ENCODE measurements at regions not wholly inside any gene's neighbourhood (a gene's known extent, or its start where the extent isn't known, plus 50 kb on each side); places are given as distances from the start of the nearest gene placed in this dataset.
"Not testable (repeated sequence)": the region's sequence is repeated elsewhere in the genome, so short reads cannot be mapped to it uniquely, and the experiment has no call there.

DNA sequence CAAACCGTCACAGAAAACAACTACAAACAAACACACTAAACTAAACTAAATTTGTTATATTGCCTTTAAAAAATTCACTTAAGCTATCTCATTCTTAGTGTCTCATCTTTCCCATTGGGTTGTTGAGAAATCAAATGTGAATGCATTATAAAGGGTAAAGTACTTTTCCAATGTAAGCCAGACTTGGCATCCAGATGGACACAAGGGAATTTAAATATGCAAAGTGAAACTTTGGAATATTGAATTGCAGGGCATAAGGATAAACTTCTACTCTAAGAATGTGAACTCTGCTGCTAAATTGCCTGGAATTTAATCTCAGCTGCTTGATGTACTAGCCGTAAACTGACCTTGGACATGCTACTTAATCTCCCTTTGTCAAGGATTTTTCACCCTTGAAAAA lies 1554.6 kb downstream of the CDH8 start:
- DNase-seq, result no peak

DNA sequence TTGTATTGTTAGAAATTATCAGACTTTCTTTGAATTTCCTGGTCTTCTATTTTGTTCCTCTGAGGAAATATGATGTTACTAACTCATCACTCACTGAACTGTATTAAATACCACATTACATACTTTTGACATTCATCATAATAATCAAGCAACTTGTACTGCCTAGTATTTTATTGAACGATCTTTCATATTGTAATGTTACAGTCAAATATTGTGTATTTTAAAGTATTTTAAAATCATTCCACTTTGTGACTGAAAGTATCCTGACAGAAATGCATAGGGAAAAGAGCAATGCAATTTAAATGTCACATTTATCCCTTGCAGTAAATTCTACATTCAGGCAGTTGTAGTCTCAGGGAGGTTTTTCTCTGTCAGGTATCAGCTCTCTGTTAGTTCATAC lies 1557.4 kb downstream of the CDH8 start:
- DNase-seq, result no peak

DNA sequence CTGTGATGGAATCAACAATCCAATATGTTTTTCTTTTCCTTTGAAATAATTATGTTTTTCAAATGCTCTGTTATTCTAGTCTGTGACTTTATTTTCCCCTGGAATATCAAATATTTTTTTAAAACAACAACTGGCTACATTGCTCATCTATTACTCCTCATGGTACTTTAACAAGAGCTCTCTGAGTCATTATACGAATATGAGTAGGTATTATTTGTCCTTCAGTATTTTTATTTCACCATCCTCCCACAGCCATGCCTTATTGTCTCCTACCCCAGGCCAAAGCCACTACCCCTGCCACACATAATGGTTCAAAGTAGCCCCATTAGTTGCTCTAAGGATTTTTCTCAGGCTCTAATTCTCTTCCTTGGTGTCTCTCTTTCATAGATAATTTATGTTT lies 1572.3 kb downstream of the CDH8 start:
- DNase-seq, result no peak

DNA sequence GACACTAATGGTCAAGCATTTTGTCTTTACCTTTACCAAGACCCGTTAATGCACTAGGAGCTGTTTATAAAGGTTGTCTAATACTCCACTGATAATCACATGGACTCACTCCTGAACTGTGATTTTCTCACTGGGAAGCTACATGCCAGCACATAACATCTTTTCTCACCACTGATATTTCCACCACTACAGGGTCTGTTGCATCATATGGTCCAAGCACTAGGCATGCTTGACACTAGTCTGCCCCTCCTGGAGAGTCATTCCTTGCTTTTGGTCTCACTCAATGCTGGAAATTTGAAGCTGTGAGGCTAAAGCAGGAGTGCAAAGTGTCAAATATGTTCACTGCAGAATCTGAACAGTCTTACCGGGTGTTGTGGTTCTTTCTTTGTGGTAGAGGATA lies 1576.8 kb downstream of the CDH8 start:
- DNase-seq, result no peak

DNA sequence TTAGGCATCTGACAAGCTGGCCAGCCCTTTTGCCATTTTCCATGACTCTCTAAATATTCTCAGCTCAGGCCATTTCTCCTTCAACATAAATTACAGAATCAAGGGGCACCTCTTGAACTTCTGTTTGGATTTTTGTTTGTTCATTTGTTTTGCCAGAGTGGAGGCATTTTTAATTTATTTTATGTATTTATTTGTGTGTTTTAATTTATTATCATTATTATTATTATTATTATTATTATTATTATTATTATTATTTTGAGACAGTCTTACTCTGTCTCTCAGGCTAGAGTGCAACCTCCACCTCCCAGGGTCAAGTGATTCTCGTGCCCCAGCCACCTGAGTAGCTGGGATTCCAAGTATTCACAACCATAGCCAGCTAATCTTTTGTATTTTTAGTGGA lies 1578.0 kb downstream of the CDH8 start:
- no peak for DNase-seq

DNA sequence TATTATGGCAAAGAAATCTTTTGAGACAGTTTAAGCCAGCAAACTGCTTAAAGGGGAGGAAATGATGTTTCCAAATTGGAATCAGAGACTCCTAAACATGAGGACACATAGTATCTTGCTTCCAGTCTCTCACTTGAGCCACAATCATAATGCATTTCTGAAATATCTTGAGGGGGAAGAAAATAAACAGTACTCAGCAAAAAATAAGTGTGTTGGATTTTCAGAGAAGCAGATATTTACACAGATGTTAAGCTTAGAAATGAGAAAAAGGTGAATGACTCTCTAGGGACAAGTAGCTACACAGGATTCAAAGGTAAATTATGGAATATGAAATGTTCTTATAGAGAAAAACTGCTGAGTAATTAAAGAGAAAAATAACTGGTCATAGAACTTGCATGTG lies 1583.6 kb downstream of the CDH8 start:
- no peak for DNase-seq

DNA sequence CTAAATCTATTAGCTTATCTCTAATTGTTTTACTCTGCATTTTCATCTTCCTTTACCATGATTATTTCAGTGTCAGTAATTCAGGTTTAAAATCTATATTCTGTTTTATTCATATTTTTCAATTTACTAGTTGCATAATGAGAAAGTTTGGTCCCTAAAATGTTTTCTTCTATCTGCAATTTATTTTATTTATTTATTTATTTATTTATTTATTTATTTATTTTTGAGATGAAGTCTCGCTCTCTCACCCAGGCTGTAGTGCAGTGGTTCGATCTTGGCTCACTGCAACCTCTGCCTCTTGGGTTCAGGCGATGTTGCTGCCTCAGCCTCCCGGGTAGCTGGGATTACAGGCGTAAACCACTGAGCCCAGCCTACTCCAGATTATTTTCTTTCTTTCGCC lies 1597.3 kb downstream of the CDH8 start:
- DNase-seq, result no peak

DNA sequence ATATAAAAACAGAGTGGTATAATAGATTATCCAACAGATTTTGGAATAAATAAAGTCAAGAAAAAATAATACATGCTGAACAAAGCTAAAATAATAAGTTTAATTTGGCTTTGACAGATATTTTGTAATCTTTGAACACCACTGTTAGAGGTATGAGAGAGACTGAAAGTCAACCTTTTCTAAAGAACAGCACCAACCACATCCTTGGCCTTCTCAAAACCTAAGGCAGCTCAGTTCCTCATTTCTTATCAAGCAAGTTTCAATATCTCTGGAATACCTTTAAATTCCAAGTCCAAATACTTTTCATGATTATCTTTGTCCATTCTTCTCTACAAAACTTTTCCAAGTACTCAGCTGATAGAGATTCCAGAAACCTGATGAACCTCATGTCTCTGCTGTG lies 1603.8 kb downstream of the CDH8 start:
- DNase-seq, result no peak

DNA sequence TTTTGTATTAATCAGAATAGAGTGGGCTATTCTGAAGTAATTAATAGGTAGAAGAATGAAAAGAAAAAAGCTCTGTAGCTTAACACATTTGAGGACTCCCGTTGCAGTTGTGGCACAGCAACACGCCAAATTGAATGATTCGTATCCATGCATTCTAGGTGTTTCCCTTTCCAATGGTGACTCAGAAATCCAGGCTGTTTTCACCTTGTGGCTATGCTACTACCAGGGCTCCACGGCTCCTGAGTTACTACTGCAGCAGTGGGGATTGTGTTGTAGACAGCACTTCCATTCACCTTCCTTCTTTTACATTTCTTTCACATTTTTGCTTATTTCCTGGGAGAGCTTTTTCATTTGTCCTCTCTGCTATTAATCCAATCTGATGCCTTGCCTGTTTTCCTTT lies 1616.4 kb downstream of the CDH8 start:
- DNase-seq, result no peak

DNA sequence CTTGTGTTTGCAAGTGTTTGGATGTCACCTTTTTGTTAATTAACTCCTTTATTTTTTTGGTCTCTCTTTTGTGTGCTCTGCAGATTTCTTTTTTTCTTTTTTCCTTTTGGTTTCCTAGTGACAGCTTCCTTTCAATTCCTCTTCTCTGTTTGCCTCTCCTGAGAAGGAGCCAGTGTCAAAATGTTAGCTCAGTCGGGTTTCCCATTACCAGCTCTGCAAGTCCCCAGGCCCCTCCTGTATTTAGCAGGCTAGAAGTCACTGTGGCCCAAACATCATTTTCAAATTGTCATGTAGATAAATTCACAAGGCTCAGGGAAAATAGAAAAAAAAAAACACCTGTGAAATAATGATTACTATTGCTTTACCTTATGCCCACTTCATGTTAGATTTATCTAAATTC lies 1621.6 kb downstream of the CDH8 start:
- DNase-seq, result no peak

DNA sequence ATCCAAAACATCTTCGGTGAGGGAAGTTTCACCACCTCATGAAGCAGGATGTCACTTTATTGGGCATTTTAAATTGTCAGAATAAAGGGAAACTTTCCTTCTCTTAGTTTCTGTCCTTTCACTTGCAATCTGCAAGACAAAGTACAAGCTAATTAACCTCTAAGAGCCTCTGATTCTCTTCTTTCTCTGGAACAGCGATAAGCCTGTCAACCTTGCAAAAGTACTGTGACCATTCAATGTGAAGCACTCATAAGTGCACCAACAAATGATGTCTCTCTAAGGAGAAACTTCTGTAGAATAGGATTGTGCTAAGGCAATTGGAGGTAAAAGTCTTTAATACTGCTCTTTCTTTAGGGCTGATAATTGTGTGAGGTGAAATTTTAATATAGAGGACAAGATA lies 1622.3 kb downstream of the CDH8 start:
- no peak for DNase-seq

DNA sequence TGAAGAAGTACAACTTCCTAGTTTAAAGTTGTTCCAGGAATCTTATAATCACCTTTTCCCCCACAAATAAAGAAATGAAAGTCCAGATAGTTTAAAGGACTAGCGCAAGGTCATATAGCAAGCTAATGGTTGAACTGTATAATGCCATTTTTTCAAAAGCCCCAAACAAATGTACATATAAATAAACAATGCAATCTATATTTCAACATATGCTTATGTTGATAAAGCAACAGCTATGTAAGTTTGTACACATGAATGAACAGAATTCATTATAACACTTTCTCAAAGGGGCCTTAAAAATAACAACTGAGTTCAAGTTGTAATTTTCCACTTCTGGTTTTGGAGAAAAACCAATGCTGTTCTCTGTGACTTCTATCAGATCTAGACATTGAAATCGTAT lies 1628.6 kb downstream of the CDH8 start:
- no peak for DNase-seq

DNA sequence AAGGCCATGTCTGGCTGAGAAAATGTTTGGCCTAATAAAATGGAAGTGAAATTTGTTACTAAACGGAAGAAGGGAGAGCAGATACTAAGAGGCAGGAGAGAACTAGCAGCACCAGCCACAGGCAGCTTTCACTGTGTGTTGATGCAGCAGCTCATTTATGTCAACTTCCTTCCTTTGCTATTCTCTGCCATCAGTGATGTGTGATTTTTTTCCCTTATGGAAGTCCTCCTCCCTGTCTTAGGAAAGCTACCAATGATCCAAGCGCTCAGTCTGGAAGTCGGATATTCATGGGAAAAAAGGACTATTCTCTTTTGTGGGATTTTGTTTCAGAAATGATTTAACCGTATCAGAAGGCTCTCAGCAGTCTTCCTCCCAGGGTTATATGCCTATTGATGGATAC lies 1629.2 kb downstream of the CDH8 start:
- no peak for DNase-seq

DNA sequence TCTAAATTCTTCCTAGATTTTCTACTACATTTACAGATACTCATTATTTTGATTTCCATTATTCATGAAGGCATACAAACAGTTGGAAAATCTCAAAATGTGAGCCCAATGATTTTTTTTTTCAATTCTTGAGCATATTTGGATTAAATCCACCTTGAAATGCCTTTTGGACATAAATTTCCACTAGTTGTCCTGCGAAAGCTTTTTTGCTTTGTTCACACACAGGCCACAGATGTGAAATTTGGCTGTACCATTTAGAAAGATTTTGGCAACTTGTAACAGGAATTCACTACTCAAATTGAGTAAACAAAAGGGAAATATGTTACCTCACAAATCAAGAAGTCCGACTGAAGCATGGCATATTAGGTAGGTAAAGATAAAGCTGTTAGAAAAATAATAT lies 1631.0 kb downstream of the CDH8 start:
- DNase-seq, result no peak

DNA sequence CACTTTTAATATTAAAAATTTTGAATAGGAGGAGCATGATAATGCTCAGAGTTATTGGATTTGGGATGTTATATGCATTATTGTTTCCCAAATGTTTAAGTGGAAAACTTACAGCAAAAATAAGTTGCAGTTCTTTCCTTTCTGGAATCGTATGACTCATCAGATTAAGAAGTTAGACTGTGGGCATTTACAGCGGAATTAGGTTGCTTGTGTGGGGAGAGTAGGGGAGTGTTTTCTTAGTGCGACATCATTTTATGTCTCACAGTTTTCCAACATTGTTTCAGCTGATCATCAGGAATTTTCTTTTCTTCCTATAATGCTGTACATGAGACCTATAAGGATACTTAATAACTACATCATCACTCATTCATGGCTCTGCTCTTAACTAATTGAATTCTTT lies 1631.8 kb downstream of the CDH8 start:
- no peak for DNase-seq

DNA sequence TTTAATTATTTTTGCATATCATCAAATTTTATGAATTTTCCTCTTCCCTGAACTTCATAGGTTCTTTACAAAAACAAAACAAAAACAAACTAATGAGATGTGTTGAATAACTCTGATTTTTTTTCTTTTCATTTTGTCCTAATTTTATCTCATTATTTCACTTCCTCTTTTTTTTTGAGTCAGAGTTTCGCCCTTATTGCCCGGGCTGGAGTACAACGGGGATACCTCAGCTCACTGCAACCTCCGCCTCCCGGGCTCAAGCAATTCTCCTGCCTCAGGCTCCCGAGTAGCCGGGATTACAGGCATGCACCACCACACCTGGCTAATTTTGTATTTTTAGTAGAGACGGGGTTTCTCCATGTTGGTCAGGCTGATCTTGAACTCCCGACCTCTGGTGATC lies 1633.3 kb downstream of the CDH8 start:
- DNase-seq, result not testable (repeated sequence)

DNA sequence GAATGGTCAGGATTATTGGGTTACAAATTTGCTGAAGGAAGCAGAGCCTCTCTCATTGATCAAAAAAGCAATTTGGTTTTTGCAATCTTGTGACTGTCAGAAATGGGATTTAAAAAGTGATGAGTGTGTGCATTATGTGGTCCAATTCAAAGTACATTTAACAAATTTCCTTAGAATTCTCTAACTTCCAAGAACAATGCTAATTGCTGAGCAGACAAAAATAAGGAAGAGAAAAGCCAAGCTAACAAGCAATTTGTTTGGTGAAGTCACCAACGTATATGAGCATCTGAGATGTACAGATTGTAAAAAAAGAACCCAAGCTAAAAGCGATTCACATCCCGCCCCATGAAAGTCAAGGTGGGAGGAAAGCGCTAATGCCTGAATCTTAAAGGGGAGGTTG lies 1643.9 kb downstream of the CDH8 start:
- DNase-seq, result no peak

DNA sequence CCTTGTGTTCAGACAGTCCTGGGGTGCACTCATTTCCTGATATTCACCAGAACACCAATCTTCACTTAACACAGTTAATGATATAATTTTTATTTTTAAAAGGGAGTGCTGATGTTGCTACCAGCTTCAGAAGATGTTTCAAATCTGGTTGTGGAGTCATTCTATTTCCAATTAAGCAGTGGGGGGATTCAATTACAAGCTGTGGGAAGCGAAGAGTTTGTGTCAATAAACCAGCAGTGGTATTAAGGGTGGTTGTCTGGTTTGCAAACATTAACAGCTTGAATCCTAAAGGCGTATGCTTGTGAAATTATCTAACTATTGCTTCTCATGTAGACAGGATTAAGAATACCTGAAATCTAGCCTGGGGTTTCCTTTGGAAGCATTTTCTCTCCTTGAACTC lies 1637.5 kb upstream of the GOT2 start:
- DNase-seq, result no peak

DNA sequence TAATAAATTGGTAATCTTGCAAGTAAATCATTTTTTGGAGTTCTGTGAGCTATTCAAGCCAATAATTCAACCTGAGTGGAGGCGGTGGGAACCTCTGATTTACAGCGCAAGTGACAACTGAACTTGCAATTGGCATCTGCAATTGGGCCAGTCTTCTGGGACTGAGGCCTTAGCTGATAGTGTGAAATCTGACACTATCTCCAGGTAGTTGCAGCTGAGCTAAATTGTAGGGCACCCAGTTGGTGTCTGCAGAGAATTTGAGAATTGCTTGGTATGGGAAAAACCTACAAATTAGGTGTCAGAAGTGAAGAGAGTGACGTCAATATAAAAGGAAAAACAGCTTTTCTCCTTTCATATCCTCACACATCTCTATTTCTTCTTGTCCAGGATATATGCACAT lies 1633.6 kb upstream of the GOT2 start:
- no peak for DNase-seq

DNA sequence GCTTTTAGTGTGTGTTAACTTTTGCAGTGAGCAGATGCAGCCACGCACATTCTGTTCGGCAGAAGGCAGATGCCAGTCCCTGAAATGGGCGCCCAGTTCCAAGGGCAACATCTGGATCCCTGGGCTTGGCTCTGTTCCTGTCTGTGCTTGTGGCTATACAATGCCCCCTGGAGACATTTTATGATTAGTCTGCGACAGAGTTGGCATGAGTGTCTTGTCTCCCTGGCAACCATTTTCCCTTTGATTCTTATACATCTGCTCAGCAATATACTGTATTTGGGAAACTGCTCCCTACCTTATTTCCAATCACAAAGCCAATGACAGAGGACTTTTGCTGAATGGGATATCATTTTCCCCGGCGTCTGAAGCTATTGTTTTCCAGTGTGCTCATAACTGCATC lies 1629.5 kb upstream of the GOT2 start:
- no peak for DNase-seq

DNA sequence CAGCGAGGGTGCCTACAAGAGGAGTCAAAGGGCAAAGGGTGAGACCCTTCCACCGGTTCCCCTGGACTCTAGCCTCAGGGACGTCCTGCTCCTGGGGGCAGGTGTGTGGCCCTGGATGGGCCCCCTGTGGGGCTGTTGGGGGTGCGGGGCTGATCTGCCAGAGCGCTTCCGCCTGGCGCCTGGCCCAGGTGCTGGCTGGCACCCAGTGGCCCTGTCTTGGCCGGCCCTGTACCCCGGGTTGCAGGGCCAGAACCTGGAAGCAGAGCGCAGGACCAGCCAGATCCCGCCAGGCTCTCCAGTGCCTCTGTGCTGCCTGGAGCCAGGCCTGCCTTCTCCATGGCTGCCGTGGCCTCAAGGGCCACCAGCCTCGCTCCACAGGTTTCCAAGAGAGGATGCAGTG lies 1625.8 kb upstream of the GOT2 start:
- DNase-seq, result not testable (repeated sequence)

DNA sequence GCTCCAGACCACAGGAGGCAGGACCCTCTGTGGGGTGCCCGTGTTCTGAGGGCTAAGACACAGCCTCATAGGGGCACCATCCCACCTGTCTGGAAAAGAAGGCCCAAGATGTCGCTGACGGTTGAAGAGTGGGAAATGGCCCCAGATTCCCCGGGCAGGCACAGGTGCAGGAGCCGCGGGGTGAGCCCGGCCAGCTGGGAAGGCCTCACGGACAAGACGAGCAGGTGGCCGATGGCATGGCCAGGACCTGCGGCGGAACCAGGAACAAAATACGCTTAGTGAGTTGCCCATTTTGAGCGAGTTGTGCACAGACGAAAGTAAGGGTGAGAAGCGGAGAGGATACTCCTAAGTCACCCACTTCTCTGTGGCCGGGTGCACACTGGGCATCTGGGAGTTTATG lies 1625.3 kb upstream of the GOT2 start:
- DNase-seq, result not testable (repeated sequence)

DNA sequence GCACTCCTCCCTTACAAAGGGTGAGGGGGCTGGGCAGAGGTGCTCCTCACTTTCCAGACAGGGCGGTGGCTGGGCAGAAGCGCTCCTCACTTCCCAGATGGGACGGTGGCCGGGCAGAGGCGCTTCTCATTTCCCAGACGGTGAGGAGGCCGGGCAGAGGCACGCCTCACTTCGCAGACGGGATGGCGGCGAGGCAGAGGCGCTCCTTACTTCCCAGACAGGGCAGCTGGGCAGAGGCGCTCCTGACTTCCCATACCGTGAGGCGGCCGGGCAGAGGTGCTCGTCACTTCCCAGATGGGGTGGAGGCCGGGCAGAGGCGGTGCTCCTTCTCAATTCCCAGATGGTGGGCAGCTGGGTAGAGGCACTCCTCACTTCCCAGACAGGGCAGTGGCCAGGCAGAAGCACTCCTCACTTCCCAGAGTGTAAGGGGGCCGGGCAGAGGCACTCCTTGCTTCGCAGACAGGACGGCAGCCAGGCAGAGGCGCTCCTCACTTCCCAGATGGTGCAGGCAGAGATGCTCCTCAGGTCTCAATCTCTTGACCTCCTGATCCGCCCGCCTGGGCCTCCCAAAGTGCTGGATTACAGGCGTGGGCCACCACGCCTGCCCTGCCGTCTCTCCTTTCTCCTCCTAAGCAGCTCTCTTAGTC lies 1623.9 kb upstream of the GOT2 start:
- DNase-seq, result not testable (repeated sequence)

DNA sequence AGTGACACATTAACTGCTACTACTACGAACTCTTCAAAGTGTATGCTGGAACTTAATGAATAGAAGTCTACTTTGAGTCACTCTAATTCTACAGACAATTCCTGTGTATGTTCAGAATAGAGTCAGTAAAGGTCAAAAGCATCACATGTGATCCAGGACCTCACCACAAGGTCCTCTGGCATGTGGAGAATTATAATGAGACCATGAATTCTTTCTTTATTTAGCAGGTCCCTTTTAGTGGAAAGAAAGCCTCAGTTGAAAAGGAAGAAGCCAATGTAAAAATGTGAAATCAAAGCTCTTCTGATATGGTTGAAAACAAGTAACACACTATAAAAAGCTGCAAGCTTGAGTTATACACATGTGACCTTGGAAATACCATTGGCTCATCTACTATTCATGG lies 1612.1 kb upstream of the GOT2 start:
- no peak for DNase-seq

DNA sequence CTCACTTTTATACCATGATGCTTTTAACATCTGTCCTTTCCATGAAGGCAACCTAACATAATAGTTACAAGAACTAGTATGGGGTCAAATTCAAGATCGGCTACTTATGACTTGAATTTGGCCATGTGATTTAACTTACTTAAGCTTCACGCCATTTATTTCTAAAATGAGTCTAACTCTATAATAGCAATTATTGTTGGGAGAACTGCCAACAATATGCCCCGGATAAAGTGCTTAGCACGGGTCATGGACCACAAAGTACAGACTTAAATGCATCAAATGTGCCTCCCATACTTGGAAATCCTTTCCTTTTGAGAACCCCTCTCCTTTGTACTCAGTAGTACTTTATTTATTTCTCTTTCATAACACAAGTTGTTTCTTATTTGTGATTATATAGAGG lies 1603.6 kb upstream of the GOT2 start:
- DNase-seq, result no peak

DNA sequence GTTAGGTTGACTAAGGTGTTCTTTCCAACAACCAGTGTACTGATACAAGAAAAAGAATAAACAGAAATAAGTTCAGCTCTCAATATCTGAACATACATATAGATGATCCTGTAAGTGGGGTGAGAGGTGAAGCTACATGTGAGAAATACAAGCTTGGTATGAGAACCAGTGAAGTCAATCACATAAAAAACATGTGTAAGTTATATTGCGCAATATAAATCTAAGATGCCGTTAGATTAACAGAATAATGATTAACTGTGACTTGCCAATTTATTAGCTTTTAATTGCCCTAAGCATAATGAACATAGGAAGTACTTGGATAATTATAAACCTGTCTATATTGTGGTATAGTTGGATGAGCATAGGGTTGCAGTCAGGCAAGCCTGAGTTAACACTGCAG lies 1597.1 kb upstream of the GOT2 start:
- no peak for DNase-seq

All from COR-L47 (cell line).